OCI-LY7 (cell line): ENCODE measurements at regions not wholly inside any gene's neighbourhood (a gene's known extent, or its start where the extent isn't known, plus 50 kb on each side); places are given as distances from the start of the nearest gene placed in this dataset.

Experiments
- BruUV-seq: library from RNA; stranded (reverse); fragments of 400-500 nt; replicated peaks from 2 replicates; lab custom pipeline; 2021; lab: Mats Ljungman, UMichigan
- CTCF ChIA-PET: fragments of 300-600 bp; sonication (Branson Sonifier 250); formaldehyde crosslinking; loops from one replicate; lab custom pipeline; 2022; ENCODE audit warnings: antibody characterized with exemption; ENCODE audit not compliant: unreplicated experiment; lab: Charles Lee
- POLR2A ChIA-PET: fragments of 300-600 bp; sonication (Branson Sonifier 250); formaldehyde crosslinking; loops from one replicate; lab custom pipeline; 2022; ENCODE audit warnings: antibody characterized with exemption; lab: Charles Lee
- DNase-seq: peaks from one replicate; pipeline ENCODE4 v3.0.0-alpha.2; 2015; ENCODE audit warnings: low spot score
- H2AFZ ChIP-seq: fragments of 200-600 bp; sonication (generic), shearing (Covaris generic); 2 replicates; pipeline ENCODE4 v1.6.1; 2014; ENCODE audit warnings: mild to moderate bottlenecking, antibody characterized with exemption, low read length, moderate library complexity
- H3K27ac ChIP-seq: fragments of 200-600 bp; sonication (generic); 2 replicates; pipeline ENCODE4 v1.5.1; 2014; ENCODE audit warnings: mixed run types, low read depth, mild to moderate bottlenecking, moderate library complexity, low read length, inconsistent platforms; ENCODE audit not compliant: poor library complexity, severe bottlenecking
- H3K36me3 ChIP-seq: fragments of 200-600 bp; sonication (generic); 2 replicates; pipeline ENCODE4 v1.6.1; 2014; ENCODE audit warnings: mild to moderate bottlenecking, antibody characterized with exemption, low read length, moderate library complexity, mixed read lengths; ENCODE audit not compliant: insufficient read depth
- H3K4me1 ChIP-seq: fragments of 200-600 bp; sonication (generic); 2 replicates; pipeline ENCODE4 v1.5.1; 2014; ENCODE audit warnings: mild to moderate bottlenecking, low read length; ENCODE audit not compliant: insufficient read depth, poor library complexity, severe bottlenecking
- H3K4me2 ChIP-seq: fragments of 200-600 bp; sonication (generic); 2 replicates; pipeline ENCODE4 v1.6.1; 2014; ENCODE audit warnings: mild to moderate bottlenecking, low read length
- H3K4me3 ChIP-seq: fragments of 200-600 bp; sonication (generic); 2 replicates; pipeline ENCODE4 v1.5.1; 2014; ENCODE audit warnings: mild to moderate bottlenecking, low read depth, low read length; ENCODE audit not compliant: poor library complexity, severe bottlenecking
- H3K79me2 ChIP-seq: fragments of 200-600 bp; sonication (generic); 2 replicates; pipeline ENCODE4 v1.6.1; 2016; ENCODE audit warnings: low read depth, mild to moderate bottlenecking, low read length, moderate library complexity, mixed read lengths; ENCODE audit not compliant: insufficient read depth
- H3K9me2 ChIP-seq: fragments of 200-600 bp; sonication (generic); 2 replicates; pipeline ENCODE4 v1.6.1; 2016; ENCODE audit warnings: mild to moderate bottlenecking, low read length, mixed read lengths; ENCODE audit not compliant: insufficient read depth
- H3K9me3 ChIP-seq: fragments of 200-600 bp; sonication (generic); 2 replicates; pipeline ENCODE4 v1.6.1; 2014; ENCODE audit warnings: mild to moderate bottlenecking, mixed run types, low read length, mixed read lengths
- H4K20me1 ChIP-seq: fragments of 200-600 bp; sonication (generic); 2 replicates; pipeline ENCODE4 v1.6.1; 2014; ENCODE audit warnings: mild to moderate bottlenecking, antibody characterized with exemption, low read length, moderate library complexity, mixed read lengths; ENCODE audit not compliant: insufficient read depth
- EZH2phosphoT487 ChIP-seq: fragments of 200-600 bp; sonication (generic); IDR thresholded peaks from 2 replicates; pipeline ENCODE4 v1.6.1; 2018; ENCODE audit warnings: low read depth, borderline replicate concordance, mild to moderate bottlenecking, mixed run types, antibody characterized with exemption, low read length, moderate library complexity, mixed read lengths
- intact Hi-C: fragments of 100-400 bp; cut with micrococcal nuclease; formaldehyde crosslinking; loops from one replicate; pipeline ENCODE4 v1.10.0; 2022; ENCODE audit not compliant: unreplicated experiment
- TF ChIP-seq, protein P1 (sequence below): fragments of 200-600 bp; sonication (generic); conservative IDR thresholded peaks from 2 replicates; pipeline ENCODE4 v1.5.1; 2014; ENCODE audit warnings: mild to moderate bottlenecking, antibody characterized with exemption, low read length, moderate library complexity, mixed read lengths

DNA sequence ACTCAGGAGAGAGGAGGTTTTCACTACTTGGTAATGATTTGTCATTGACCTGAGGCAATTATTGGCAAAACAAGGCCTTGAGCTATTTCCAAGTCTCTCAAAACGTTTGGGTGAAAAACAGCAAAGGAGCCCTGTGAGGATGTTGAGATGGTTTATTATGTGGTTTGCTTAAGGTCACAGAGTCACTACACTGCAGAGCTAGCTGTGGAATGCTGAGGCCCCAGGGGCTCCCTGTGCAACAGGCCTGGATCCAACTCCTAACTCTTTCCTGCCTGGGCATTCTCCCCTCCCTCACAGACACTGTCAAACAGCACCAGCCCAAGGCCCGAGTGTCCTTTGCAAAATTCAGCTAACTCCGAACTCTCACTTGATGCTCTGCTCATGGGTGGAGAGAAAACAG, 754.6 kb upstream of the SOX11 start:
- CTCF ChIA-PET = no interaction called here
- POLR2A ChIA-PET = no interaction called here
- H3K9me3 ChIP-seq = no peaks in the 10 kb centered on the region
- TF ChIP-seq, protein P1, sequence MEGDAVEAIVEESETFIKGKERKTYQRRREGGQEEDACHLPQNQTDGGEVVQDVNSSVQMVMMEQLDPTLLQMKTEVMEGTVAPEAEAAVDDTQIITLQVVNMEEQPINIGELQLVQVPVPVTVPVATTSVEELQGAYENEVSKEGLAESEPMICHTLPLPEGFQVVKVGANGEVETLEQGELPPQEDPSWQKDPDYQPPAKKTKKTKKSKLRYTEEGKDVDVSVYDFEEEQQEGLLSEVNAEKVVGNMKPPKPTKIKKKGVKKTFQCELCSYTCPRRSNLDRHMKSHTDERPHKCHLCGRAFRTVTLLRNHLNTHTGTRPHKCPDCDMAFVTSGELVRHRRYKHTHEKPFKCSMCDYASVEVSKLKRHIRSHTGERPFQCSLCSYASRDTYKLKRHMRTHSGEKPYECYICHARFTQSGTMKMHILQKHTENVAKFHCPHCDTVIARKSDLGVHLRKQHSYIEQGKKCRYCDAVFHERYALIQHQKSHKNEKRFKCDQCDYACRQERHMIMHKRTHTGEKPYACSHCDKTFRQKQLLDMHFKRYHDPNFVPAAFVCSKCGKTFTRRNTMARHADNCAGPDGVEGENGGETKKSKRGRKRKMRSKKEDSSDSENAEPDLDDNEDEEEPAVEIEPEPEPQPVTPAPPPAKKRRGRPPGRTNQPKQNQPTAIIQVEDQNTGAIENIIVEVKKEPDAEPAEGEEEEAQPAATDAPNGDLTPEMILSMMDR = no peak
- TF ChIP-seq EZH2phosphoT487 = no peak
- H3K79me2 ChIP-seq = no peaks in the 10 kb centered on the region
- H3K4me3 ChIP-seq = no peak overlapping the region
- H3K9me2 ChIP-seq = no peaks in the 10 kb centered on the region
- no TSS peak for BruUV-seq
- H4K20me1 ChIP-seq = no peaks in the 10 kb centered on the region
- no peak overlapping the region for H2AFZ ChIP-seq
- H3K27ac ChIP-seq = no peak overlapping the region
- no peak for DNase-seq
- H3K4me1 ChIP-seq = no peaks in the 10 kb centered on the region
- H3K36me3 ChIP-seq = no peaks in the 10 kb centered on the region
- intact Hi-C loops = no loop called here
- no peak overlapping the region for H3K4me2 ChIP-seq

DNA sequence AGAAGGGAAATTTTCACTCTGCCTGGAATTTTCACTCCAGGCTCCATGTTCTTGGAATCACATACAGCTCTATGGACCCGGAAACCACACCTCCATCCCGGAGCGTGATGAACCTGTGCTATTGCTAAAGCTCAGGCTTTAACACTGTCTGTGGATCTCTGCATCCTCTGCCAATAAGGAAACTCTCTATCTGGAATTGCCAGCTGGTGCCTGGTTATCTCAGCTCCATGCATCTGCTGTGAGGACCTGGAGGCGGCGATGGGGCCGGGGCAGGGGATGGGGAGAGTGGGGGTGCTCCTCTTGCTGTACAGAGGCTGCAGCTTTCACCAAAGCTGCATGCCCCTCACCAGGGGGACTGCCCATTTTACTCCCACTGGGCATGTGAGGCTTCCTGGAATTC, 754.0 kb upstream of the SOX11 start:
- intact Hi-C loops = no loop called here

DNA sequence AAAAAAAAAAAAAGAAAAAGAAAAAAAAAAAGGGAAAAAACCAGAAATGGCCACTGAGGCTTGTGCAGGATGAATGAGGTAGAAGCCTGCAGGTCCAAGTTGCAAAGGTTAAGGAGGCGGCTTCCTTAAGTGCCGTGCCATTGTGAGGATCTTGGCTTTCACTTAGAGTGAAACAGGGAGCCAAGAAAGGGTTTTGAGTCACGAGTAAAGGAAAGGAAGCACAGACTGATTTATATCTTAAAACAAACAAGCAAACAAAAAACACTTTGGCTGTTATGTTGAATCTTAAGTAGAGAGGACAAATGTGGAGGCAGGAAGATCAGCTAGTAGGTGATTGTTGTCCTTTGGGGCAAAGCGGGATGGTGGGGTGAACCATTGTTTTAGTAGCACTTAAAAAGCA, 749.7 kb upstream of the SOX11 start:
- no peaks in the 10 kb centered on the region for H3K4me1 ChIP-seq
- H3K9me2 ChIP-seq = no peaks in the 10 kb centered on the region
- no peaks in the 10 kb centered on the region for H3K9me3 ChIP-seq
- H2AFZ ChIP-seq = no peak overlapping the region
- ChIA-PET CTCF (no interaction called here), POLR2A (no interaction called here)
- no peaks in the 10 kb centered on the region for H4K20me1 ChIP-seq
- DNase-seq = no peak
- no peak overlapping the region for H3K4me3 ChIP-seq
- intact Hi-C loops = no loop called here
- no peak overlapping the region for H3K4me2 ChIP-seq
- TF ChIP-seq, protein P1 = no peak
- no TSS peak for BruUV-seq
- no peaks in the 10 kb centered on the region for H3K79me2 ChIP-seq
- H3K36me3 ChIP-seq = no peaks in the 10 kb centered on the region
- no peak overlapping the region for H3K27ac ChIP-seq

More for the DNA sequence above, 754.0 kb upstream of the SOX11 start:
- Histone ChIP-seq H2AFZ (no peak overlapping the region), H3K9me2 (no peaks in the 10 kb centered on the region), H3K9me3 (no peaks in the 10 kb centered on the region), H4K20me1 (no peaks in the 10 kb centered on the region), H3K4me1 (no peaks in the 10 kb centered on the region), H3K27ac (no peak overlapping the region), H3K36me3 (no peaks in the 10 kb centered on the region), H3K4me3 (no peak overlapping the region), H3K4me2 (no peak overlapping the region), H3K79me2 (no peaks in the 10 kb centered on the region)
- CTCF ChIA-PET = no interaction called here
- POLR2A ChIA-PET = no interaction called here
- TF ChIP-seq EZH2phosphoT487 = no peak
- TF ChIP-seq, protein P1 = no peak
- BruUV-seq = no TSS peak
- no peak for DNase-seq
